GM21447 (cell line): ENCODE measurements at regions not wholly inside any gene's neighbourhood (a gene's known extent, or its start where the extent isn't known, plus 50 kb on each side); places are given as distances from the start of the nearest gene placed in this dataset.
"Not testable (repeated sequence)": the region's sequence is repeated elsewhere in the genome, so short reads cannot be mapped to it uniquely, and the experiment has no call there.

Source experiments
- ATAC-seq: cut with Tn5 transposase; IDR thresholded peaks from one replicate; pipeline ENCODE4 v1.9.1; 2021; ENCODE audit not compliant: unreplicated experiment

DNA sequence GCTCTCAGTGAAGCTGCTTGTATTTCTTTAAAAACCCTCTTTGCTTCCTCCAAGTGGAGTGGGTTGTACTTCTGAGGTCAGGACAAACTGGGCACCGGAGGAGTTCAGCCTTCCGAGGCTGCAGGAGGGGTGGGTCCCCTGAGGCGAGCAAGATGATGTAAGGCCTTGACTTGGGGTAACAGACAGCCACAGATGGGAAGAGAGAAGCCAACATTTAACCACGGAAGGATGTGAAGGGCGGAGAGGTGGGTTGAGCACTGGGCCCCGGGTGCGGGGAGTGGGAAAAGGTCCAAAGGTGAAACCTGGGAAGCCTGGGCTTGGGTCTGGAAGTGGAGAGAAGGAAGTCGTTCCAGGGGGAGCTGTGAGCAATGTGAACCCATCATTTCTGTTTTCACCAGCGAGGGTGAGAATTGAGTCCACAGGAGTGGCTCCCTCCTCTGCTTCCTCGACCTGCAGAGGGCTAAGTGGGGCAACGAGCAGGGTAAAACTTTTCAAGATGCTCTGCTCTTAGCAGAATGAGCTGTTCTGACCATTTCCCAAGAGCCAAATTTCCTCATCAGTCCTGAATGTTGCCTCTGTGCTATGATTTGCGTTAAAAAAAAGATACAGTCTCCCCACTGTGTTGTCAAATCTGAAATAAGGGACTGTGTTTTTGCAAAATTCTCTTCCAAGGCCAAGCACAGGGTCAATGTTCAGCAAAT is 137.7 kb upstream of the CRHR1 start:
- no peak for ATAC-seq

- no peak for ATAC-seq
These were observed 135.5 kb upstream of the CRHR1 start for GRCh38 chr17:45648642-45649041.

DNA sequence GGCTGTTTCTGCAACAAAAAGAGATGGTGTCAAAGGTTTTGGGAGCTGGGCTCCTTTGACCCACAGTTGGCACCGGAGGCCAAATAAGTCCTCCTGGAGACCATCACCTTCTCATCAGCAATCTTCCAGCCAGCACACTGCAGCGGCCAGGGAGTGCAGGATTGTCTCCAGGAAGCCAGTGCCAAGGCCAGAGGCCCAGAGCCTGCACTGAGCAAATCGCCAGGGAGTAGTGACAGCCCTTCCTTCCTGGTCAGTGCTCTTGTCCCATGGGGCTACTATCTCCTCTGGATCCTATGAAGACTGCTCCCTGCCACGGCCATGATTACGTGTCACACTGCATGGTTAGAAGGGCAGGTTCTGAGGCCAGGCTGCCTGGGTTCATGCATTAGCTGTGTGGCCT is 134.3 kb upstream of the CRHR1 start:
- no peak for ATAC-seq

- ATAC-seq = no peak
These were observed 133.6 kb upstream of the CRHR1 start for GRCh38 chr17:45650561-45650960.

- no peak for ATAC-seq
These were observed 132.9 kb upstream of the CRHR1 start for GRCh38 chr17:45651145-45651709.

DNA sequence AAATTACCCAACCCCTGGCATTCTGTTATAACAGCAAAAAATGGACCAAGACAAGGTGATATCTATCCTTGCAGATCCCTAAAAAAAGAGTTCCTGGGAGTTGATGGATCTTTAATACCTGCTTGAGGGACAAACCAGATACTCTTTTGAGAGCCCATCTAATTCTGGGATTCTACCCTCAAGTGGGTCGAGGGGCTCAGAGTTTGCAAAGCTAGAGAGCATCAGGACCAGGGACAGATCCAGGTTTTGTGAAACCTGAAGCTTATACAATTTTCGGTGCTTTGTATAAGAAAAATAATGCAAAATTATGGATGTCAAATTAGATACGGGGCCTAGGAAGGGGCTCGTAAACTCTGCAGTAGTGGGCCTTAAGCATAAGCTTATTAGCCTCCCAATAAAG is 130.5 kb upstream of the CRHR1 start:
- ATAC-seq = no peak

DNA sequence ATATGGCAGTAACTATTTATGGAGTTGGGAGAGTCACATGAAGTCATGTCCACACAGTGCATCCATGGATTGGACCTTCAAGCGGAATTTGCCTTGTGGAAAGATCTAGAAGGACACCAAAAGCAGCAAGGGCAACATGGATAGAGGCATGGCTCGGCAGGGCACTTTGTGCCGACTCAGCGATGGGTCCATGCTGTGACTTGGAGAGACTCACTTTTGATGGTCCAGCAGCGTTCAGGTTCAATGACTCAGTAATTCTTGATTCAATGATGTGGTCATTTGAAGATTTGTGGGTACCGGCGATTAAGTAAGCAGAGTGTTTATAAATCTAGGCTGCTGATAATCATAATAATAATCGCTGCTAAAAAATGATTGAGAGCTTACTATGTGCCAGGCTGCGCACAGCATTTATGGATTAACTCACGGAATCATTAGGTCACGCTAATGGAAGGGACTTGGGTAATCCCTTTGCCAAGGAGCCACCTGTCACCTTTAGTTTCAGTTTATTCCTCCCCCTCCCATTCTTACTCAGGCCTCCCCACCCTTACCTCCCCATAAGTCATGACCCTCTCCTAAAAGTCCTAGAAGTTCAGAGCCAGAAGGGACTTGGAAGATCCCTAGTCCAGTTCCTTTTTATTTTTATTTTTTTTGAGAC is 127.5 kb upstream of the CRHR1 start:
- ATAC-seq = no peak

DNA sequence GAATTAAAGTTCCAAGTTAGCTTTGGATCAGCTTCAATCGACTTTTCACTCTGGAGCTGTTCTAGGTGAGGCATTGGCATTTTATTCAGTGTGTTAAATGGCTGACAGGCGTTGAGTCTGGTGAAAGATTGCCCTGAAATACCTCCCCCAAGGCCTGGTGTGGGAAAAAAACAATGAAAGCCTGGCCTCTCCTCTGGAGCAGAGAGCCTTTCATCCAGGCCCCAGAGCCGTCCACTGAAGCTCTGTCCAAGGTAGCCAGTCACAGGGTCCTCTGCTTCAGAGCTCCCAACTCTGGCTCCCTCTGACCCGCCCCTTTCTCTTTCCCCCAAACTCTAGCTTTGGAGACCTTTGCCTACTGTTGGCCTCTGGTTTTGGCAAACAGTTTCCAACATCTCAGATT is 123.6 kb upstream of the CRHR1 start:
- ATAC-seq = no peak

DNA sequence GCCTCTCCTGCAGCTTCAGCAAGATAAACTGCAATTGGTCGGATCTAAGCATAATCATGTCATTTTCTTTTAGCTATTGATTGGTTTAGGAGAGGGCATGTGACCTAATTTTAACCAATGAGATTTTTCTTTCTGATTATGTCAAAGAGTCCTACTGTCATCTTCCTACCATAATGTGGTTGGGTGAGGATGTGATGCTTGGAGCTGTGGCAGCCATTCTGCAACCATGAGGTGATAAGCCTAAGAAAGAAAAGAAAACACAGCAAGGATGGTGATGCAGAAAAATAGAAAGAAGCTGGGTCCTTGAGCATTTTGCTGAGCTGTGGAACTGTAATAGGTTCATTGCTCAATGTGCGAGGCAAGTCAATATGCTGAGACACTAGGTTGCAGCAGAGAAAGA is 121.7 kb upstream of the CRHR1 start:
- ATAC-seq = no peak

- ATAC-seq = no peak
These were observed 120.3 kb upstream of the CRHR1 start for GRCh38 chr17:45663772-45664171.

- ATAC-seq = no peak
These were observed 119.2 kb upstream of the CRHR1 start for GRCh38 chr17:45664921-45665320.

GRCh38 chr17:45666046-45666600 is 118.0 kb upstream of the CRHR1 start:
- no peak for ATAC-seq

DNA sequence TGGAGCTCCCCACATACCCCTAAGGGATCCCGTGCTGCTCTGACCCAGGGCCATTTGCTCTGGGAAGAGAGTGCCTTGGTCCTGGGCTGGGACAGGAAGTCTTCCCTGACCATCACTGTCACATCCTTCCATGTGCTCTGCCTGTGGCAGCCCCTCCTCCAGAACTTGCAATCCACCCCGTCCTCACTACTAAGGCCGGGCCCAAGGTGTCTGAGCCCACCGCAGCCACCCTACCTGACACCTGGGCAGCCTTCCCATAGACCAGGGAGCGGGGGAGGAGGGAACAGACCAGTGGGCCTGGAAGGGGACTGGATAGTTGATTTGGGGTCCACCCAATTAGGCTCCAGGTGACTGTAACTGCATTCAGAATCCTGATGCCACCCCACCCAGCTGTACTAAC is 117.5 kb upstream of the CRHR1 start:
- no peak for ATAC-seq

DNA sequence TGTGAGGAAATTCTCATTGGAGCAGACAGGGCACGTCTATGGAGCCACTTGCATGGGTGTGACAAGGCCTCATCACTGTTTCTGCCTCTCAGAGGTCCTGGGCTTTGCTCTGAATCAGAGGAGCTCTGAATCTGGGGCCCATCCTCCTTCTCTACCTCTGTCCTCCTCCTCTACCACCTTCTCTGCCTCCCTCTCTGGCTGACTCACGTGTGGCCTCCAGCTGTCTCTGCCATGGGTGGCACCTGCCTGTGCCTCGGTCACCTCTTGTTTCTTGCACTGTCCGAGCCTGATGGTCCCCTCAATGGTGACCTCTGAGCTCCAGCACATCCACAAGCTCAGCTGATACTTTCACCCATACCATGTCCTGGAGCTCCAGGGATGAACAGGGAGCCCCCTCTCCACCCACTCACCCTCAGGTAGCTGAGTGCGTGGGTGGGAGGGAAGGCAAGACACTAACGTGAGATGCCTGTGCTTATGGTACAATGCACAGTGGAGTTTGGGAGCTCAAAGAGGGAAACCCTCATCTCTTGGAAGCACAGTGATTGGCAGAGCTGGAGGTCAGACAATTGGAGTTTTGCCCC is 116.4 kb upstream of the CRHR1 start:
- no peak for ATAC-seq

GRCh38 chr17:45668316-45668715 is 115.8 kb upstream of the CRHR1 start:
- ATAC-seq = no peak

- no peak for ATAC-seq
These were observed 111.8 kb upstream of the CRHR1 start for GRCh38 chr17:45672301-45672700.

GRCh38 chr17:45672792-45673191 is 111.3 kb upstream of the CRHR1 start:
- no peak for ATAC-seq

GRCh38 chr17:45673759-45674158 is 110.4 kb upstream of the CRHR1 start:
- ATAC-seq = not testable (repeated sequence)

DNA sequence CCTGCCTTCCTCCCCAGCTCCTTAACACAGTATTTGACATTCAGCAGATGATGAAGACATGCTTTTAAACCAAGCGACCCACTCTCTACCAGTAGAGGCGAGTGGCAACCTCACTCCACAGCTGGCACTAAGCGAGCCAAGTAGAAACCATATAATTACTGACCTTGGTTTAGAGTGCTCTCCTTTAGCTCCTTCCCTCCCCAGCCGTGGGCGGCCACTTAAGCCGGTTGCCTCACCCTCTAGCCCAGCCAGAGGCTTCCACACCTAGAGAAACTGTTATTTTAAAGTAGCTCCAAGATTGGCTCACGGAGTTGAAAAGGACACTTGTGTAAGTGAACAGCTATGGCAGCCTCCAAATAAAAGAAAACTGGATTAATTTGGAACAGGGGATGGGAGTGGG is 109.1 kb upstream of the CRHR1 start:
- no peak for ATAC-seq

DNA sequence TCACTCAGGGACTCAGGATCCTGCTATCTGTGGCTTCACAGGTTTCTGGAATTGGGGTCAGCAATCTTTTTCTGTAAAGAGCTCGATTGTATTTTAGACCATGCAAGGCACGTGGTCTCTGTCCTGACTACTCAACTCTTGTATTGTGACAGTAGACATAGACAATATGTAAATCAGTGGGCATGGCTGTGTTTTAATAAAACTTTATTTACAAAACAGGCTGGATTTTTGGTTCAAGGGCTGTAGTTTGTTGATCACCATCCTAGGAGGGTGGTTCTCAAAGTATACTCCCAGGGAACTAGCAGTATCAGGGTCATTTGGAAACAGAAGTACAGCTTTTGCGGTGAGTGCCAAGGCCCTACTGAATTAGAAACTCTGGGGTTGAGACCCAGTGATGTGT is 108.2 kb upstream of the CRHR1 start:
- no peak for ATAC-seq

DNA sequence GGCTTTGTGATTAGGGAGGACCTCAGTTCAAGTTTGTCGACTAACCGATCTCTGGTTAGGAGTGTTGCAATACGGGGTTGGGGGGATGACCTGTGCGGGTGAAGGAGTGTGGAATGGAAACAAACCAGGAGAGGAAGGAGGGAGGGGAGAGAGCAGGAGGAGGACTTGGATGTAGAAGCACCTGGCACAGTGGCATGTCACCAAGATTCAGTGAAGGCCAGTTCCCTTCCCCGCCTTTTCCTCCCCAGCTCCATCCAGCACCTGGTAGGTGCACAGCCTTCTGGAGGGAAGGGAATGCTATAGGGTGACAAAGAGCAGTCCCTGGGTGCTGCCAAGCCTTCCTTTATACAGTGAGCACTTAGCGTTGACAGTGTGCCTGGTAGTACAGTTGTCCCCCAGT is 107.4 kb upstream of the CRHR1 start:
- ATAC-seq = no peak

- no peak for ATAC-seq
These were observed 106.3 kb upstream of the CRHR1 start for GRCh38 chr17:45677770-45678169.
